ENCODE measurements at regions not wholly inside any gene's neighbourhood (a gene's known extent, or its start where the extent isn't known, plus 50 kb on each side); places are given as distances from the start of the nearest gene placed in this dataset.

DNA sequence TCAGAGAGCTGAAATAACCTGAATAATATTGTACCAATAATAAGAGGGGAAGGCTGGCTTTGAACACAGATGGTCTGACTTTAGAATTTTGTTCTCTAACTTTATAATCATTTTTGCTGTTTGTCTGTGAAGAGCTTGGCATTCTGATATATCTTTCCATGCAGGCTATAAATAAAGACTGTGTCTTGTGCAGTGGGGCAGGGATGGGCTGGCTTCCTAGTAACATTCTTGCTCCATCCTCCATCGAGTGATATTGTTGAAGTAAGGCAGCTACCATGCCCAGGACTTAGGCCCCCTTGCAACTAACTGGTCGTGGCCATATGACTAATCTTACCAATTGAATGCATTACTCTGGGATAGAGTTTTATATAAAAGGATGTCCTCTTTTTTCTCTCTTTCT, 234.7 kb upstream of the IRX3 start:
- no peak for DNase-seq (ENCODE audit: low read depth in 2 of 2)

DNA sequence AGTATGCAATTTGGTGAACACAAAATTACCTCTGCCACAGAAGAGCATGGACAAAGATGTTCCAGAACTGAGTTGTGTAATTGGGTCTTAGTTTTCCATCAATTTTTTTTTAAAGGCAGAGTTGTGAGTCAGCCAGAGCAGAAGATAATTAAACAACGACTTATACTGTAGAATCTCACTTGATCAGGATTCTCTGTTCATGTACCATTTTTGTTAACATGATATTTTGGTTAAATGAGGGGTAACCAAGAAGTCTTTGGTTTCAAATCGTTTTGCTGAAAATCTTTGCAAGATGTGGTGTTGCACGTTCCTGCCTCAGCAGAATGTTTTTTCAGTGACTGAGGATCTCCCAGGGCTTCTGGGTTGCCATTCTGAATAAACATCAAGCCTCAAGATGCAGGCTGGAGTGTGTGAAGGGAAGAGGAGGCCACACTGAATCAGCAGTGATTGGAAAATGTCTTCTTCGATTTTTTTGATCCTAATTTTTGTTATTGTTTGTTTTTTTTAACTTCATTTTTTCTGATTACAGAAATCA, 232.6 kb upstream of the IRX3 start:
- no peak for DNase-seq (ENCODE audit: low read depth in 2 of 2)

DNA sequence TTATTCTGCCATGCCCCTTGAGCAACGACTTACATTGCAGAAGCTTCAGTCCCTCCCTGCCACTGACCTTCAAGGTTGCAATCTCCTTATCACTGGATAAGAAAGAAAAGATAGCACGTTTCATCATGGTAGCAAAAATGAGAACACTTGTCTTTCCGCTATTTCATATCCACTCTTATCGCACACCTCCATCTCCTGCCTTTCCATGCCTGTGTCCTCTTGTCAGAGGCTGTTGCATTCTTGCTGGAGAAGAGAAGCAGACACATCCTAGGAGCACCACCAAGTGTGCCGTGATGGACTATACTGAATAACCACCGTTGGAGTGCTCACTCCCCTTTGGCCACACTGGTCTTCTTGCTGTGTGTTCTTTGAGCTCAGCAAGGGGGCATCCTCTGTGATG, 230.6 kb upstream of the IRX3 start:
- DNase-seq (ENCODE audit: low read depth in 2 of 2), result no peak

DNA sequence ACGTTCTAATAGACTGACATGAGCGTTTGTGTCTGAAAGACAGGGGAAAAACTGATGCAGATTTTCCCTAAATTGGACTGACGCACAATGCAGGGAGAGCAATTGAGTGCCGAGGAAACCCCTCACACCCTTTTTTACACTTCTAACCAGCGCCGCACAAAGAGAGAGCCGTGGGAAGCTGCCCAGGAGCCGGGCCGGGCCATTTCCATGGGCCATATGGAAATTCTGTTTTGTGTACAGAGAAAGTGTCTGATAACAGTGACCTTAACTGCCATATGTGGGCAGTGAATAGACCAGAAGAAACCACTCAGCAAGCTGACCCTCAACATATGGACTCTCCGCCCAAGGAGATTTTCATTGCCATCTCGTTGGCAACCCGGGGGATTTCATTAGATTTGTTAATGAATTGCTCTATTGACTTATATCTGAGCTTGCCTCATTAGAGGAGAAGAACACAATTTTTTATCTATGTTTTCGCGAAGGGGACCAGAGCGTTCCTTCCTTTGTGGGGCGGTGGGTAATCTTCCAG, 225.9 kb upstream of the IRX3 start:
- no peak for DNase-seq (ENCODE audit: low read depth in 2 of 2)

DNA sequence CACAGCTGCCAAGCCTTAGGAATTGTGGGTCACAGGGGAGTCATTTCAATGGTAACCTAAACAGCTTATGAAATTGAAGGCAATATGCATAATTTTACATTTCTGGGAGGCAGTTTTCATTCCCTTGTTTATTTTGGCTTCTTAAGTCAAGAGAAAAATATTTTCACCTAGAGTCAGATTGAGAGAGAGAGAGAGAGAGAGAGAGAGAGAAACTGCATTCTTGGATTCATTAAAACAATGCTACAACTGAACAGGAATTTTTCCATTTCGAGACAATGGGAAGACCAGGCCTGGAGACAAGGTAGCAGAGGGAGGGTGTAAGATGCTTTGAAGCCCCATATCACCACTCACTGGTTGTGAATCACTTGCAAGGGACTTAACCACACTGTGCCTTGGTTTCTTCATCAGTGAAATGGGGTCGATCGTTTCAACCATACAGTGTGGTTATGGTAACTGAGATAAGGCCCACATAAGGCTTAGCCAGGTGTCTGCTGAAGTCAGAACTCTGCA, 224.7 kb upstream of the IRX3 start:
- DNase-seq (ENCODE audit: low read depth in 2 of 2), result peak in 1 of 2 donors; percentile 15

DNA sequence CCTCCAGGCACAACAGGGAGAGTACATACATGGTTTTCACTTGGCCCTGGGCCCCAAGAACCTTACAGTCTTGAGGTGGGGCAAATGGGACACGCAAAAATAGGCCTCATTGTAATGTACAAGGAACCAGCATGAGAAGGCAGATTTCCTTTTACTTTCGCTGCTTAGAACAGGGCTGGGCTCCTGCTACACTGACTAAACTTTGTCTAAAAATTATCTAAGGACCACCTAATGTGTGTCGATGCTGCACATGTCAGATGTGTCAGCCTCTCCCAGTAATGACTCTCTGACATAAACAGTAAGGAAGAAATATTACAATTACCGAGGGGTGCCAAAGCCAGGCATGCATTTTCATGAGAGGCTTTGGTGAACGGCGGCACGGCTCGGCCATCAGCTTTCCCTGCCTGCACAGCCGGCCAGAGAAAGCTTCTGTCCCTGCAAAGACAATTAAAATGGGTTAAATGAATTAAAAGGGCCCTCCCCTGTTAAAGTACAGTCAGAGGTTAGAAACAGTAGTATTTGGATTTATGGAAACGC, 224.2 kb upstream of the IRX3 start:
- no peak for DNase-seq (ENCODE audit: low read depth in 2 of 2)

DNA sequence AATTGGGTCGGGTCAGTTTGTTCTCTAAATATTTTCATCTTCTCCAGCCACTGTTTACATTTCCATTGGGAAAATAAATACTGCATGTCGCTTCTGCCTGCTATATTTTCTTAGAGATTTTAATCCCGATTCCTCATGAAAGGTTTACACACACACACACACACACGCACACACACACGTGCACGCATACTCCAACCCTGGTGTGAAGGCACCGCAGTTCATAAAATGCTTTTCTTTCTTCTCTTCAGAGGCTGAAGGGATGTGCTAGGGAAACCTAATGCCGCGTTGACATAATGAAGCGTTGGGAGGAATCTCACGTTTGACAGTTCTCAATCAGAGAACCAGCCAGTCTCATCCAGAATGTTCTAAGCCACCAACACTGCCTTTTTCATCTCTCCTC, 222.9 kb upstream of the IRX3 start:
- no peak for DNase-seq (ENCODE audit: low read depth in 2 of 2)

DNA sequence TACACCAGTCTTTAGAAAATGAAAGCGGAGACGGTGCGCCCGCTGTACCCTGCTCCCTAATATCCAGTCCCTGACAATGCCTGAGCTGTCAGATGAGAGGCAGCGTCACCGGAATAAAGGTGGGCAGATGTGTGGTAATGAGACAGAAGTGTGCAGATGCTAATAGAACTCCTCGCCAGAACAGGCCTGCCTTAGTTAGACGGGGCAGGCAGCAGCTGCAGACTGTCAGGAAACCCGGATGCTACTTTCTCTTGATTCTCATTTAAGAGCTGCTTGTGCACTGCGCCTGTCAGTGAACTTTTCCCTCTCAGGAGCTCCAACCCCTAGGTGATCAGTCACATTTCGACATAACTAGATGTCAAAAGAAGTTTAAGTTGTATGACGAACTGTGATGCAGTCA, 221.8 kb upstream of the IRX3 start:
- DNase-seq (ENCODE audit: low read depth in 2 of 2), result no peak

DNA sequence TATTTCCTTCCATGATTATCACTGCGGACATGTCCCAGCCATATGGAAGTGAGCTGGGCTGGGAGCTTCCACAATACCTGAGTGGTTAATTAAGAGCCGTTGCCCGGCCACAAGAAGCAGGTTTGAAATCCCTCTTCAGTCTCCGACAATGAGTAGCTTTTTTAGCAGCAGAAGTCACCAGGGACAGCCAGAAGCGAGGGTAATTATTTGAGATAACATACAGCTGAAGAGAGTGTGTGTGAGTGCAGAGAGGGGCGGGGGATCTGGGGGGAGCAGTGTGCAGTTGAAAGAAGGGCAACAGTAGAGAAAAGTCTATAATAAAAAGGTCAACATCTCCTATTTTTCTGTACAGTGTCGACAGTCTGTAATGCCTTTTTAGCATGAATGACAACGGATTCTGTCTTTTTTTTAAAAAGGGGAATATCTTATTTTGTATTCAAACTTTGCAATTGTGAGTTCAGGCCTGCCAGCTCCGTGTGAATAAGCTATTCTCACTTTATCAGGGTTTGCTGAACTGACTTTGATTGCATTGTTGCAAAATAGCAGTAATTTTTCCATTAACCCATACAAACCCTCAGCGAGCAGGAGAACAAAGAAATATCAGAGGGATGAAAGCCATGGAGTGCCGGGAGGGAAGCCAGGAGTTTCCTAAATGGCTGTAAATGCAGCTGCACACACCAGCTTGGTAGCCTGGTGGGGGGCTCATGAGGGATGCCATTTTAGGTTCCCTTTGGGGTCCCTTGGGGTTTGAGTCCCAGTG, 220.3 kb upstream of the IRX3 start:
- peak in 1 of 2 donors; percentile 43 for DNase-seq (ENCODE audit: low read depth in 2 of 2)

DNA sequence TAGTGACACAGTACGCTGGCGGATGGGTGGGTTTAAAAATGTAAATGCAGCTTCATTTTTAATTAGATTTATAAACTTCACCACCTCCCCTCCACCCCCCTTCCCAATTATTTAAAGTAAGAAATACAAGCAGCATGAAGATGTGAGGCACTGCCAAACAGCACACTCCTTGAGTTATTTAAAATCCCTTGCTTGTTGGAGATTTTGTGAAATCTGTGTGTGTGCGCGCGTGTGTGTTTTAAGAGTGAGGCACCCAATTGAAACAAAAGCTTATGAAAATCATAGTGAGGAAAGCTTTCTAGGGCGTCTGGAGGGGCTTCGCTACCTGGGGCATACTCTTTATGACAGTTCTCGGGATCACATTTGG, 219.6 kb upstream of the IRX3 start:
- no peak for DNase-seq (ENCODE audit: low read depth in 2 of 2)

DNA sequence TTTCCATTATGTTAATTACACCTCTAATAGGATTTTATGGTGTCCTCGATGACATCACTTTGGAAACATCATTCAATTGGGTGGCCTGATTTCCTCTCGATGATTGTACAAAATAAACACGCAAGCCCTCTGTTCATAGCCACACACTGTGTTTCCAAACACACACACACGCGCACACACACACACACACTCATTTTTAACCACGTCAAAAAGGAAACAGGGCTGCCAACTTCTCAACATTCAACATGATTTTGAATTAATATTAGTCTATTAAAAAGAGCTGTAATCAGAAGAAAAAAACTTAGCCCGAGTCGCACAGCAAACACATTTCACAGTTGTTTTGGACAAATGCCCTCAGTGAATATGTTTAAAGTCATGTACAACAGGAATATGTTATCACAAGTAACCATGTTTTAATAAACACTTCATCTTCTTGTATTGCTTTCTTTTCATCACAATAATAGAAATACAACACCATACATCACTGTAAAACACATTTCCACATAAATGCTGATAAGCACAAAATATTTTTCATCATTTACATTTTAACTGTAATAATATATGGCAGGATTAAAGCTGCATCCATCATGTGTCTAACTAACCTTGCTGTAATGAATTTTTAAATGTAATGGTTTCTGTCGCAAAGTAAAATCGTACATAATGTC, 219.1 kb upstream of the IRX3 start:
- DNase-seq (ENCODE audit: low read depth in 2 of 2), result peak; percentile 48 to 86

DNA sequence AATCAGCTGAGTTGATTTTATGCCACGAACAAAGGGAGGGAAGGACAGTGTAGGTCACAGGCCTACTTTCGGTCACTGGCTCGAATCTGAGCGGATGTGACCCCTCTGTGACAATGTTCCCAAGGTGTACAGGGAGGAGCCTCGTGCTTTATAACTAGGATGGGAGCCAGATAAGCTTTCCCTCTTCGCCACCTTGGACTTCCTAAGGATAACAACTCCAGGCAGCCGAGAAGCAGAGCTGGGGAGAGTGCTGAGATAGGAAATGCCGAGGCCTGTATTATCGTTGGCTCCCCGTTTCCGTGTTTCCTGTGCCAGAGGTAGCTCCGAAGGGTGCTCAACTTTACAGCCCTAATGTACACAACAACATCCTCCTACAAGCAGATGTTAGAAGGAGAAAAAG, 217.8 kb upstream of the IRX3 start:
- peak in 1 of 2 donors; percentile 47 for DNase-seq (ENCODE audit: low read depth in 2 of 2)

DNA sequence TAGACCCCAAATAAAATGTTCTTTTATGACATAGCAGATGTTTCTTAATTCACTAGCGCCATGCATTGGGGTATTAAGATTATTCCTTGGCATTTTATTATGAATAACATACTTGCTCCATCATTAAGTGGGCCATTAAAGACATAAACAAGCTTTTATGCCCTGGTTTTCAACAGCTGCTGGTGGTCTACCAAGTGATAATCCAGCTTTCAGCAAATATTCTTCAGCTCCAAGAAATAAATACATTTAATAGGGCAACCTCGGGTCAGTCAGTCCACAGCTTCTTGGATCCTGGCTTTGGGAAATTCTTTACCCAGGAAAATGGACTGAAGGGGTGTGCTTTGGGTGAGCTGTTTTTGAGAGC, 217.3 kb upstream of the IRX3 start:
- no peak for DNase-seq (ENCODE audit: low read depth in 2 of 2)

DNA sequence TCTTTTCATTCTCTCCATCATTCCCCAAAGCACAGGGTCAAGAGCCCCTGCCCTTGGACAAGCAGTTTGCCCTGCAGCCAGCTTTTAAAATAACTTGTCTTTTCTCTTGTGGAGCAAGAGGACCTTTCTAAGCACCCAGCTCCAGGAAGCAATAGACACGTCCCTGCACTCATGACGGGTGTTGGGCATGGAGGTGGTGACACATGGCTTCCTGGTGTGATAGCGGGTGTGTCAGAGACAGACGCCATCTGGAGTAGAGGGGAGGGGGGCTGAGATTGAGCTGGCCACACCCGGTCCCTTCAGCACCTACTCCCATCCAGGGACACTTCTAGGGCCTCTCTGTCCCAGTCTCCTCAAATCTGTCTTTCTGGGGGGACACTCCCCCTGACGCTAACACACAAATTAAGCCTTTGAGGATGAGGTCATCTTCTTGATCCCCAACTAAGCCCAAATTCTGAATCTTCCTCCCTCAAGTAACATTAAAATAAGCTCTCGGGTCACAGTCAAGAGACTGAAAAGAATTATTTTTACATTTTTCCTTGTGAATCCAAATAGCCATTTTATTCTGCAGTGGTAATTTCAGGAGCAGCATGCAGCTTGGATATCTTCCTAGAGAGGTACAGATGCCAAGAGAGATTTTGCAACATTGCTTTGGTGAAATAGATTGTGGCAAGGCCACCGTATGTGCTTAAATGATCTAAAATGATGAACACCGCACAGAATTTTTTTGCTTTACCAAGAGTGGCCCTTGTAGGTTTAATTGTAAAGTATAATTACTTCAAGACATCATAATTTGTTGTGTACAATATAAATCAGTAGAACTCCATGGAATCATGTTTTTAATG, 216.6 kb upstream of the IRX3 start:
- DNase-seq (ENCODE audit: low read depth in 2 of 2), result no peak

DNA sequence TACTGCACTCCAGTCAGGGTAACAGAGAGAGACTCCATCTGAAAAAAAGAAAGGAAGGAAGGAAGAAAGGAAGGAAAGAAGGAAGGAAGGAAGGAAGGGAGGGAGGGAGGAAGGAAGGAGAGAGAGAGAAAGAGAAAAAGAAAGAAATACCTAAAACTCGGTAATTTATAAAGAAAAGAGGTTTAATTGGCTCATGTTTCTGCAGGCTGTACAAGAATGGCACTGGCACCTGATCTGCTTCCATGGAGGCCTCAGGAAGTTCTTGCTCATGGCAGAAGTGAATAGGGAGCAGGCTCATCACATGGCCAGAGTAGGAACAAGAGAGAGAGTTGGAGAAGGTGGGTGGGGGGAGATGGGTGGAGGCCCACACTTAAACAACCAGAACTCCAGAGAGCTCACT, 215.2 kb upstream of the IRX3 start:
- no peak for DNase-seq (ENCODE audit: low read depth in 2 of 2)

DNA sequence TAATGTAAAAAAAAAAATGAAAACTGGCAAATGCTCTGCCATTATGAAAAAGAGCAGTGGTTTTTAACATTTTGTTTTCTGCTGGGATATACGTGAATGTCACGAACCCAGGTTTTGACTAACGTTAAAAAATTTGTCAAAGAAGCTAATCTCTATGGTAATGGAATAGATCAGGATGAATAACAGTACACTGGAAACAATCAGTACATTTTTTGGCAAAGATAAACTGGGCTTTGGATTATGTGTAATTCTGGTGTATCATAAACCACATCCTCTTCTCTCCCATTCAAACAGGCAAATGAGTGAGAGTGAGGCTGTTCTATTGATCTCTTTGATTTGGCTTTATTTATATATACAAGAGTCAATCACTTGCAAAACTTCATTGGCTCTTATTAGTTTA, 207.0 kb upstream of the IRX3 start:
- DNase-seq (ENCODE audit: low read depth in 2 of 2), result no peak

DNA sequence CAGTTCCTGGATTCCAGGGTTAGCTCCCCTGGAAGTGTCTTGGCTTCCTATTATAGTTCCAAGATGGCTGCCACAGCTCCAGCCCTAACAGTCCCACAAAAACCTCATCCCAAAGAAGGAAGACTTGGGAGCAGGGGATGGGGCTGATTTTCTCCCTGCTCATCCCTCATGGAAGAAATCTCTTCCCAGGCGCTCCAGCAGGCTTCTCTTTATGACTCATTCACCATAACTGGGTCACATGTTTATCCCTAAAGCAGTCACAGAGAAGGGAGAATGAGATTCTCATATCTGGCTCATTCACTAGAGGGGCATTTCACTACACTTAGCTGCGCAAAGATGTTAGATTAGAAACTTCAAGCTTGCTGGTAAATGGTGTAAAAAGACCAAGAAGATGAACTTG, 206.5 kb upstream of the IRX3 start:
- DNase-seq (ENCODE audit: low read depth in 2 of 2), result no peak

DNA sequence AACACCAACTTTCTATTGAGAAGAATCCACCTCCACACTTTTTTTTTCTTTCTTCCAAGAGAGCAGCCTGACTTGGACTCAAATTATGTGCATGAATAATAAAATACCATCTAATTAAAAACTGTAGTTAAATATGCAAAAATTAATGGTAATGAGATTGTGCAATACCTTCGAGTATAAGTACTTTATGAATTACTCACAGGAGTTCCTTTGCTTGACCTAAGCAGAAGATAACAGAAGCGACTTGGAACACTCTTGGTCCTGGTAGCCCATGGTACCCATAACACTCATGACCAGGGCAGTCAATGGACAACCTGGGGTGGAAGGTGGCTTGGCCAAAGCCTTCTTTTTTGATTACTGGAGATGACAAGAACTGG, 203.5 kb upstream of the IRX3 start:
- no peak for DNase-seq (ENCODE audit: low read depth in 2 of 2)

DNA sequence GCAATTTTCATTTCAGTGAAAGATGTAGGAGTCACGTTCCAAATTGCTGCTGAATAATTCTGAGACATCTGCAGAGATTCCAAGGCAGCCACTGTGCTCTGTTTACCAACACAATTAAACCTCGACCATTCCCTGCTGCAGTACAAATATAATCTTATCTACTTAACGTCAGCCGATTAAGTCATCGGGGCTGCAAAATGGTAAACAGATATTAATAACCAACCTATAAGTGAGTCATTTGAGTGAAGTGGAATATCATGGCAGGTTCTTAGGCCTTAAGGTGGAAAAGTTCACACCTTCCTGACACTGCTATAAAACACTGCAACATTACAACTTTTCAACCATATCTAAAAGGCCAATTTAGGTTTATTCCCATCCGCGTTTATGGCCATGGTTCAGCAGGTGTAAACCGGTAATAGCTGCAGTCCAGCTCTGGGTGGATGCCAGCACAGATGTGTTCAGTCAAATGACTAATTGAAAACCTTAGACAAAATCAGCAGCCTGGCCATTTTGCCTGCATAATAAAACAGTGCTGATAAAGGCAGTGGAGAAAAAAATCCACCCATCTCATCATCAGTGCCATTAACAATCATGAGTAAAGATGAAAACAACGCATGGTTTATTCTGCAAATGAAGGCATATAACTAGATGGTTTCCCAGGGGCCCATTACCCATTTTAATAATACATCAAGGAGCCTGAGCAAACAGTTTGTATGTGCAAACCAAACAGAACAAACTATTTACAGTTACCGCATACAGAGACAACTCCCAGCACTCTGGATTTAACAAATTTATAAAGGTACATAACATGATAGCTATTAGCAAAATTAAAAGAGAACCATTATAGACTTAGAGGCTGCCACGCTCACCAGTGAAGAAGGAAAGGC, 202.9 kb upstream of the IRX3 start:
- no peak for DNase-seq (ENCODE audit: low read depth in 2 of 2)

DNA sequence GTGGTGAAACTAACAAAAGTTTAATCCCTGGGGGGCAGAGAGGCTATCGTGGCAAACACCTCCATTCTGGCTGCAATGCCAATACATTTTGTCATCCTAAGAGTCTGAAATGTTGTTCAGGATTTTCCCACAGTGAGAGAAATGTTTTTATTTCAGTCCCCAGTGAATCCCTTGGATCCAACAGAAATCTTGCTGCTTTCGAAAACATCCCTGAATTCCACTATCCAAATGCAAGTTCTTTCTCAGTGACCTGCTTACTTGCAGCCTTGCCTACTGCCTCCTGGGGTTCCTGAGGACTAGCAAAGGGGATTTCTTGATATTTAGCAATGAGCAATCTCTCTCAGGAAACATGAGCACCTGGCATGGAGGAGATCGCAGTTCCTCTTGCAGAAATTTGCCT, 202.1 kb upstream of the IRX3 start:
- DNase-seq (ENCODE audit: low read depth in 2 of 2), result no peak

DNA sequence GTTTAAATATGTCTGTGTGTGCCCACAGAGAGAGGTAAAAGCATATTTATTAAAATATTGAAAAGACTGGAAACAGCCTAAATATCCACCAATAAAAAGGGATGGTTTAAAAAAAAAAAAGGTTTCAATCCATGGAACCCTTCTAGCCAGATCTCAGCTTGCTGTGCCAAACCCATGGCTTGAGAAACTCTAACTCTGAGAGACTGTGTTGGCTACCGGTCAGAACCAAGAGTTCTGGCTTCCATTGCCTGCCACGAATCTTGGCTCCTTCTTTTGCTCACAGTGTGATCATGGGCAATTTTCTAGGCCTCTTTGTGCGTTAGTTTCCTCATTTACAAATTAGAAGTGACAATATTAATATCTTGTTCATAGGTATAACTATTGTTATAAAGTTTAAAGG, 201.3 kb upstream of the IRX3 start:
- DNase-seq (ENCODE audit: low read depth in 2 of 2), result no peak
